ENCODE measurements at regions not wholly inside any gene's neighbourhood (a gene's known extent, or its start where the extent isn't known, plus 50 kb on each side); places are given as distances from the start of the nearest gene placed in this dataset.

- POLR2A ChIA-PET, result no interaction called here
- DNase-seq (ENCODE audit: extremely low spot score), result no peak
- TF ChIP-seq CTCF (IDR thresholded peaks at IDR 0.05; ENCODE audit: control extremely low read depth, extremely low read depth, low read depth, missing control alignments), result no peak
- CTCF ChIA-PET, result no interaction called here
Observed at GRCh38 chr4:165682611-165683010, 190.4 kb upstream of the TLL1 start.

- ChIA-PET POLR2A (no interaction called here), CTCF (no interaction called here)
- no peak for TF ChIP-seq CTCF (IDR thresholded peaks at IDR 0.05; ENCODE audit: control extremely low read depth, extremely low read depth, low read depth, missing control alignments)
- no peak for DNase-seq (ENCODE audit: extremely low spot score)
Observed at GRCh38 chr4:165684177-165684805, 188.7 kb upstream of the TLL1 start.

- CTCF ChIA-PET, result interaction anchor here (1.3 kb wide), 1 partner anchor 50 kb away, joined by 3 read pairs; no protein-coding TSS in a partner anchor
- POLR2A ChIA-PET, result no interaction called here
- TF ChIP-seq CTCF (IDR thresholded peaks at IDR 0.05; ENCODE audit: control extremely low read depth, extremely low read depth, low read depth, missing control alignments), result no peak
- DNase-seq (ENCODE audit: extremely low spot score), result no peak
Observed at GRCh38 chr4:165686756-165687155, 186.3 kb upstream of the TLL1 start.

- DNase-seq (ENCODE audit: extremely low spot score), result no peak
- no peak for TF ChIP-seq CTCF (IDR thresholded peaks at IDR 0.05; ENCODE audit: control extremely low read depth, extremely low read depth, low read depth, missing control alignments)
- ChIA-PET CTCF (no interaction called here), POLR2A (no interaction called here)
Observed at GRCh38 chr4:165689159-165689558, 183.9 kb upstream of the TLL1 start.

GRCh38 chr4:165692082-165692481 is 181.0 kb upstream of the TLL1 start:
- TF ChIP-seq CTCF (IDR thresholded peaks at IDR 0.05; ENCODE audit: control extremely low read depth, extremely low read depth, low read depth, missing control alignments), result no peak
- POLR2A ChIA-PET, result no interaction called here
- CTCF ChIA-PET, result no interaction called here
- DNase-seq (ENCODE audit: extremely low spot score), result no peak

- TF ChIP-seq CTCF (IDR thresholded peaks at IDR 0.05; ENCODE audit: control extremely low read depth, extremely low read depth, low read depth, missing control alignments), result no peak
- POLR2A ChIA-PET, result no interaction called here
- CTCF ChIA-PET, result no interaction called here
- no peak for DNase-seq (ENCODE audit: extremely low spot score)
Observed at GRCh38 chr4:165698272-165698671, 174.8 kb upstream of the TLL1 start.

GRCh38 chr4:165699055-165699454 is 174.0 kb upstream of the TLL1 start:
- TF ChIP-seq CTCF (IDR thresholded peaks at IDR 0.05; ENCODE audit: control extremely low read depth, extremely low read depth, low read depth, missing control alignments), result no peak
- CTCF ChIA-PET, result no interaction called here
- DNase-seq (ENCODE audit: extremely low spot score), result no peak

More at GRCh38 chr4:165699055-165699454, 174.0 kb upstream of the TLL1 start:
- POLR2A ChIA-PET, result no interaction called here

Measured in GM10248 (cell line).